Mesothelial cell of epicardium (in vitro differentiated cells): ENCODE measurements at regions not wholly inside any gene's neighbourhood (a gene's known extent, or its start where the extent isn't known, plus 50 kb on each side); places are given as distances from the start of the nearest gene placed in this dataset.

ENCODE experiments used
- DNase-seq, 2 experiments: peaks; one replicate each; pipeline ENCODE4 v3.0.0; 2021; ENCODE audit warnings: low spot score in 2 of 2; ENCODE audit not compliant: unreplicated experiment in 2 of 2
- H3K27ac Mint-ChIP-seq: 2 replicates; pipeline ENCODE4 v1.8.0; 2021; ENCODE audit warnings: mixed read lengths
- H3K27me3 Mint-ChIP-seq: 2 replicates; pipeline ENCODE4 v1.8.0; 2021; ENCODE audit warnings: low read depth, mixed read lengths
- H3K36me3 Mint-ChIP-seq: 2 replicates; pipeline ENCODE4 v1.8.0; 2021; ENCODE audit warnings: mixed read lengths
- H3K4me1 Mint-ChIP-seq: 2 replicates; pipeline ENCODE4 v1.8.0; 2021; ENCODE audit warnings: mixed read lengths
- H3K4me3 Mint-ChIP-seq: 2 replicates; pipeline ENCODE4 v1.8.0; 2021; ENCODE audit warnings: mild to moderate bottlenecking, moderate library complexity, mixed read lengths
- H3K9me3 Mint-ChIP-seq: 2 replicates; pipeline ENCODE4 v1.8.0; 2021; ENCODE audit warnings: mixed read lengths
- TF ChIP-seq, protein P1 (sequence below): fragments of 200-600 bp; sonication (generic); IDR thresholded peaks from one replicate; pipeline ENCODE4 v1.5.0; 2021; ENCODE audit warnings: antibody characterized with exemption; ENCODE audit not compliant: unreplicated experiment

DNA sequence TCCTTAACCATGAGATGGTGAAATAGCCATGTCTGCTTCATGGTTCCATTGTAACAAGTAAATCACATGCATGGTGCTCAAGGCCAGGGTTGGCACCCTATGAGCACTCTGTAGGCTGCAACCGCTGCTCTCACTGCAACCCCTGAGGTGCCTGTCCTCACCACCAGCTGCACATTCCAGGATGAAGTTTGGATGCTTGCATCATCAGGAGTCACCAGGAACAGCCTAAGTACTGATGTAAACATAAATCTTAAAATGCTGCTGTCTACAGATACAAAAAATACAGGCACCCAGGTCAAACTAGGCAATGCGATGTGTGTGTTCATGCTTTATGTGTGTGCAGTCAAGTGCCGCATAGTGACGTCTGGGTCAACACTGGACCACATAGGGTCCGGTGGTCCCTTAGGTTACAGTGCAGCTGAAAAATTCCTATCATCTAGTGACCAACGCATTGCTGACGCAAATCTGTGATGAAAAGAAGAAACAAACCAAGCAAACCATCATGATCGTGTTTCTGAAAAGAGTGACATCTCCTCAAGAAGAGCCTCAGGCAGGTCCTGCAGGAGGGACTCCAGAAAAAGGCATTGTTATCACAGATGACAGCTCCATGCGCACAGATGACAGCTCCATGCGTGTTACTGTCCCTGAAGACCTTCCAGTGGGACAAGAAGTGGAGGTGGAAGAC is 234.8 kb downstream of the AUH start:
- Mint-ChIP-seq H3K27me3 (no peaks in the 10 kb centered on the region), H3K36me3 (peaks cover 4% of the 10 kb centered on the region), H3K27ac (no peak overlapping the region), H3K9me3 (peaks cover 33% of the 10 kb centered on the region), H3K4me3 (no peak overlapping the region), H3K4me1 (no peaks in the 10 kb centered on the region)
- DNase-seq: no peak
- TF ChIP-seq, protein P1, sequence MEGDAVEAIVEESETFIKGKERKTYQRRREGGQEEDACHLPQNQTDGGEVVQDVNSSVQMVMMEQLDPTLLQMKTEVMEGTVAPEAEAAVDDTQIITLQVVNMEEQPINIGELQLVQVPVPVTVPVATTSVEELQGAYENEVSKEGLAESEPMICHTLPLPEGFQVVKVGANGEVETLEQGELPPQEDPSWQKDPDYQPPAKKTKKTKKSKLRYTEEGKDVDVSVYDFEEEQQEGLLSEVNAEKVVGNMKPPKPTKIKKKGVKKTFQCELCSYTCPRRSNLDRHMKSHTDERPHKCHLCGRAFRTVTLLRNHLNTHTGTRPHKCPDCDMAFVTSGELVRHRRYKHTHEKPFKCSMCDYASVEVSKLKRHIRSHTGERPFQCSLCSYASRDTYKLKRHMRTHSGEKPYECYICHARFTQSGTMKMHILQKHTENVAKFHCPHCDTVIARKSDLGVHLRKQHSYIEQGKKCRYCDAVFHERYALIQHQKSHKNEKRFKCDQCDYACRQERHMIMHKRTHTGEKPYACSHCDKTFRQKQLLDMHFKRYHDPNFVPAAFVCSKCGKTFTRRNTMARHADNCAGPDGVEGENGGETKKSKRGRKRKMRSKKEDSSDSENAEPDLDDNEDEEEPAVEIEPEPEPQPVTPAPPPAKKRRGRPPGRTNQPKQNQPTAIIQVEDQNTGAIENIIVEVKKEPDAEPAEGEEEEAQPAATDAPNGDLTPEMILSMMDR: no peak

DNA sequence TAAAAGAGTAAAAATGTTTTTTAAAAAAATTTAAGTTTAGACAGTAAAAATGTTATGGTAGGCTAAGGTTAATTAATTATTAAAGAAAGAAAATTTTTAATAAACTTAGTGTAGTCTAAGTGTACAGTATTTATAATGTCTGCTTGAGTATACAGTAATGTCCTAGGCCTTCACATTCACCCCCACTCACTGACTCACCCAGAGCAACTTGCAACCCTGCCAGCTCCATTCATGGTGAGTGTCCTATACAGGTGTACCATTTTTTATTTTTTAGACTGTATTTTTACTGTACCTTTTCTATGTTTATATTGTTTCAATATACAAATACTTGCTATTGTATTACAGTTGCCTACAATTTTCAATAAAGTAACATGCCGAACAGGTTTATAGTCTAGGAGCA is 234.1 kb downstream of the AUH start:
- H3K4me3 Mint-ChIP-seq: no peak overlapping the region
- H3K9me3 Mint-ChIP-seq: peaks cover 28% of the 10 kb centered on the region
- H3K4me1 Mint-ChIP-seq: no peaks in the 10 kb centered on the region
- no peak for DNase-seq
- TF ChIP-seq, protein P1: no peak
- peaks cover 4% of the 10 kb centered on the region for H3K36me3 Mint-ChIP-seq
- H3K27me3 Mint-ChIP-seq: no peaks in the 10 kb centered on the region
- H3K27ac Mint-ChIP-seq: no peak overlapping the region

DNA sequence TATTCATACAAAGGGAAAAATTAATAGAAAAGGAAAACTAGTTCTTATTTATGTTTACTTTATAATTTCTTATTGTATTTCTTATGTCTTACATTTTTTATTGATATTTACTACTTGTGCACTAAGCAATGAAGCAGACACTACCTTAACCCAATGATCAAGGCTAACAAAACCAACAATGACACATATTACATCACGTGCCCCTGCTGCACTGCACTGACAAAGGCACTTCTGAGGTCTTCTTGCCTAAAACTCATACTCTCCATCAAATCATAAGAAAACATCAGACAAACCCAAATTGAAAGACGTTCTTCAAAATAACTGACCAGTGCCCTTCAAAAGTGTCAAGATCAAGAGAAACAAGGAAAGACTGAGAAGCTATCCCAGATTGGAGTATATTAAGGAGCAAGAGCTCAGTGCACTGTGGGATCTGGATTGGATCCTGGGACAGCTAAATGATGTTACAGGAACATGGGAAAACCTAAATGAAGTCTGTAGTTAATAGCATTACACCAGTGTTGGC is 230.9 kb downstream of the AUH start:
- no peaks in the 10 kb centered on the region for H3K27me3 Mint-ChIP-seq

DNA sequence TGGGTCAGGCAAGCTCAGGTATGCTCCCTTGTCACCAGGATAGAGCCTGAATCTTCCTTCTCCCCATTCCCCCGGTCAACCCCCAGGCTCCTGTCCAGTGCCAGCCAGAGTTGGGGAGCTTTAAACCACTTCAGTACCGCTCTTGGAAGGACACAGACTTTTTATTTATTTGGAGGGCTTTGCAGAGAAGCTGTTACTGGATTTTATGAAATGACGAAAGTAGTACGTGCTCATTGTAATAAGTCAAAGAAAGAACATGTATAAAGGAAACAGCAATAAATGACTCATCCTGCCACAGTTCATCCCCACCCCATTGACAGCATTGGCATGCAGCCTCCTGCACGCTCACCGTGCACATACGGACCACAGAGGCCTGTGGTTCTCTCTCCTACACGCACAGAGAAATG is 230.3 kb downstream of the AUH start:
- H3K27ac Mint-ChIP-seq: no peak overlapping the region
- no peaks in the 10 kb centered on the region for H3K36me3 Mint-ChIP-seq
- DNase-seq: no peak
- H3K27me3 Mint-ChIP-seq: no peaks in the 10 kb centered on the region
- H3K4me1 Mint-ChIP-seq: no peaks in the 10 kb centered on the region
- TF ChIP-seq, protein P1: no peak
- H3K9me3 Mint-ChIP-seq: peaks cover 3% of the 10 kb centered on the region
- H3K4me3 Mint-ChIP-seq: no peak overlapping the region

More for the DNA sequence above, 230.9 kb downstream of the AUH start:
- Mint-ChIP-seq H3K4me3 (no peak overlapping the region), H3K4me1 (no peaks in the 10 kb centered on the region), H3K36me3 (no peaks in the 10 kb centered on the region), H3K9me3 (no peaks in the 10 kb centered on the region), H3K27ac (no peak overlapping the region)
- TF ChIP-seq, protein P1: no peak
- no peak for DNase-seq

DNA sequence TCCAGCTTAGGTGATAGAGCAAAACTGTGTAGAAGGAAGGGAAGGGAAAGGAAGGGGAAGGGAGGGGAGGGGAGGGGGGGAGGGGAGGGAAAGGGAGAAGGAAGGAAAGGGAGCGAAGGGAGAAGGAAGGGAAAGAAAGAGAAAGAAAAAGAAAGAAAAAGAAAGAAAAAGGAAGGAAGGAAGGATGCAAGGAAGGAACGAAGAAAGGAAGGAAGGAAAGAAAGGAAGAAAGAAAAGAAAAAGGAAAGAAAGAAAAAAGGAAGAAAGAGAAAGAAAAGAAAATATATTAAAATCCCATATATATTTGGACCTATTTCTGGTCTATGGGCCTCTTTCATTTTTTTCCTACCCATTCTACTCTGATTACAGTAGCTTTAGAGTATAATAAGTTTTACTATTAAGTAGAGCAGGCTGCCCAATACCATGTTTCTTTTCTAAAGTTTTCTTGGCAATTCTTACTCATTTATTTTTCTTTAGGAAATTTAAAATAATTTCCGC is 229.1 kb downstream of the AUH start:
- TF ChIP-seq, protein P1: no peak
- no peaks in the 10 kb centered on the region for H3K4me1 Mint-ChIP-seq
- DNase-seq: no peak
- H3K27me3 Mint-ChIP-seq: no peaks in the 10 kb centered on the region
- no peaks in the 10 kb centered on the region for H3K36me3 Mint-ChIP-seq
- H3K9me3 Mint-ChIP-seq: peaks cover 9% of the 10 kb centered on the region
- no peak overlapping the region for H3K27ac Mint-ChIP-seq
- no peak overlapping the region for H3K4me3 Mint-ChIP-seq
